ENCODE measurements at regions not wholly inside any gene's neighbourhood (a gene's known extent, or its start where the extent isn't known, plus 50 kb on each side); places are given as distances from the start of the nearest gene placed in this dataset.

DNA sequence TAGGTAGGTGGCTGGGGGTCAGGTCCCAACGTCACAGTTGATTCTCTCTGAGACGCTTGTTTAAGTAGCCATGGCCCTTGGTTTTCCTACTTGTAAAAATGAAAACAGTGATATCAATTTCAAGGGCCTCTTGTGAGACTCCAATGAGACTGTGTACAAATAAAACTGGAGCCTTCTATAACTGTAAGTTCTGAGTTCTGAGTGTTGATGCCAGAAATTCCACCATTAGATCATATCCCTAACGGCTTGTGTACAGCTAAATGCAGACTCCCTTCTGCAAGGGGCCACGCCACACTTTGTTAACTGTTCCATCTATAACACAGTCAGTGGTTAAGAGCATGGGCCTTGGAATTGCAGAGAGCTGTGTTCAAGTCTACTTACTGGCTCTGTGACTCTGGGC is 267.3 kb downstream of the TLE3 start:
- DNase-seq = no peak
- TF ChIP-seq POLR2A (IDR thresholded peaks at IDR 0.05; ENCODE audit: low read length) = no peak
- no peak for TF ChIP-seq GATA1 (IDR thresholded peaks at IDR 0.05; ENCODE audit: low read depth, low read length)

DNA sequence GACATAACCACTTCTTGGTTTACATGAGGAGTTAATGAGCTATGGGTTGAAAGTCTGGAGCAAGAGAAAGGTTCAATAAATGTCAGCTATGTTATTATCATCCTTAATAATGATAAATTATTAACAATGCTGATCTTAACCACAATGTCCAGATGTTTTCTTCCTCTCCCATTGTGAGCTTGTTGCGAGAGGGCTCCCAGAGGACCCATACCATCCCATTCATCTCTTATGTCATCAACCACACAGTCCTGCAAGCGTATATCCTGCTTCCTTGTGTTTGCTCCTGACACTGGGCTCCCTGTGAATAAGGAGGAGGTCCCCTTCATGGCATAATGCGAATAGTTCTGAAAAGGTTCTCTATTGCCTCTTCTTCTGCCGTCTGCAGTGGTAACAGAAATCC is 266.8 kb downstream of the TLE3 start:
- no peak for TF ChIP-seq POLR2A (IDR thresholded peaks at IDR 0.05; ENCODE audit: low read length)
- no peak for TF ChIP-seq GATA1 (IDR thresholded peaks at IDR 0.05; ENCODE audit: low read depth, low read length)
- DNase-seq = no peak

DNA sequence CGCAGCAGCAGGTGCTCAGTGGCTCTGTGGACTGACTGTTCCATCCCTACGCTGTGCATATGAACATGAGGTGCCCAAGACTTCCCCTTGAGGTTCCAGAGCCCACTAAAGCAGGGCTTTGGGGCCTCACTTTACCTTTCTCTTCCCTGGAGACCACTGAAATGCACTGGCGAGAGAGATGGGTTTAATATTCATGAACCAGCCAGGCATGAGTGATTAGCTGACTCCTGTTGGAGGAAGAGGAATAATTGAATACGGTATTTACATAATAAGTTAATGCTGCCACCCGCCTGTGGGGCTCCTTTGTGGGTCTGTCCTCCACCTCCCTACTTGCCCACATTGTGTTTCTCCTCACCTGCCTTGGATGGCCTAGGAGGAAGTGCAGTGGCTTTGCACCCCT is 263.4 kb downstream of the TLE3 start:
- DNase-seq = no peak
- TF ChIP-seq GATA1 (IDR thresholded peaks at IDR 0.05; ENCODE audit: low read depth, low read length) = no peak
- TF ChIP-seq POLR2A (IDR thresholded peaks at IDR 0.05; ENCODE audit: low read length) = no peak

DNA sequence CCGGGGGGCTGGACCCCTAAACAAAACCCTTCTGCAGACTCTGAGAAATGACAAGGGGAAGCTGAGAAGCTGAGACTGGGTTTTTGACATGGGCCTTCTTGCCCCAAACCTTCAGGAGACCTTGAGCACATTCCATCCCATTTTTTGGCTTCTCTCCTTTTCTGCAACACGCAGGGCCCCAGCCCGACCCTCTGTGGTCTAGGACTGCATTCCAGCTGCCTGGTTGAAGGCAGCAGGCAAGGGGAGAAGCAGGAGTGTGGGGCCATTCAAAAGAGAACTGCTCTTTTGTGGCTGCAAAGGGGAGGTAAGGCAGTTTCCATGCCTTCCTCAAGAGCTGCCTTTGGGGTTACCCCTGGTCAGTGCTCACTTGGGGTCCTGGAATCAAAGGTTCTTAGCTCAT is 263.0 kb downstream of the TLE3 start:
- TF ChIP-seq POLR2A (IDR thresholded peaks at IDR 0.05; ENCODE audit: low read length) (no peak), GATA1 (IDR thresholded peaks at IDR 0.05; ENCODE audit: low read depth, low read length) (no peak)
- no peak for DNase-seq

DNA sequence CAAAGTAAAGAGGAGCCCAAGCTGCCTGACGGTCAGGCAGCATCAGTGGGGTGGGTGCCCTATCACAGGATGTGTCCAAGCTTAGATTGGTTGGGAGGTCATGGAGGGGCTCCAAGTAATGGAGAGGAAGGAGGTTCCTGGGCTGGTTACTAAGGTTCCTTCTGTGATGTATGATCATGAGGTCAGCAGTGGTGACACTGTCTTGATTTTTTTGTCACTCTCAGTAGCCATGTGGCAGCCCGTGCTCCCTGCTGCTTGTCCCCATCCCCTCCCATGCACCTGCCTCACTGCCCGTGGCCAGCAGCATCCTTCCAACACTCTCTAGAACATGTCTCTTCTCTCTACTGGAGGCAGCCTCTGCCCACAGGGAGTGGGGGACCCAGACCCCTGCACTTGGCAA is 261.7 kb downstream of the TLE3 start:
- no peak for DNase-seq
- TF ChIP-seq GATA1 (IDR thresholded peaks at IDR 0.05; ENCODE audit: low read depth, low read length) (no peak), POLR2A (IDR thresholded peaks at IDR 0.05; ENCODE audit: low read length) (no peak)

DNA sequence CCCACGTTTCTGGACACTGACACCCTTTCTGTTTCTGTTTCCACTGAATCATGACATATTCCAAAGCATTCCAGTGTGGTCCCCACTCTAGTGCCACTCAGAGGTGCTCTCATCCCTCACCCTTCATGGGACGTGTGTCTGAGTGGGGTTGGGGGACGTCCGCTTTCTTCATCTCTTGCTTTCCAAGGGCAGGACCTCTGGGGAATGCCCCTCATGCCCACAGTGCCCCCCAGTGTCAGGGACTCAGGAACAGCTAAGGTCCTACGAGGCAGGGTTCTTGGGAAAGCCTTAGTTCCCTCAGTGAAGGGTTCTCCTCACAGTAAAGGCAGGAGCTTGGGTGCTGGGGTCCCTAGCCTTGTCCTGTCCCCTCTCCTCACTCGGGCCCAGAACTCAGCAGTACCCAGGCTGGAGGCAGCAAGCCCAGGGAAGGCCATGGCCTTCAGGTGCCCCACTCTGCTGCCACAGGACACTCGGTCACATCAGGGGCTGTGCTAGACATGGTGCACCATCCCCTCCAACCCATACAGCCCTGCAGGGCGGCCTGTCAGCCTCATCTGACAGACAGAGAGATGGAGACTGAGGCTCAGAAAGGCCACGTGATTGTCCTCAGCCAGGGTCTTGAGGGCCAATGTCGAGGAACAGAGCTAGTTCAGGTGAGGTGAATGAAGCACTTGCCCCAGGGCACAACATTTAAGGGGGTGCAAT is 261.0 kb downstream of the TLE3 start:
- no peak for TF ChIP-seq POLR2A (IDR thresholded peaks at IDR 0.05; ENCODE audit: low read length)
- no peak for TF ChIP-seq GATA1 (IDR thresholded peaks at IDR 0.05; ENCODE audit: low read depth, low read length)
- no peak for DNase-seq

DNA sequence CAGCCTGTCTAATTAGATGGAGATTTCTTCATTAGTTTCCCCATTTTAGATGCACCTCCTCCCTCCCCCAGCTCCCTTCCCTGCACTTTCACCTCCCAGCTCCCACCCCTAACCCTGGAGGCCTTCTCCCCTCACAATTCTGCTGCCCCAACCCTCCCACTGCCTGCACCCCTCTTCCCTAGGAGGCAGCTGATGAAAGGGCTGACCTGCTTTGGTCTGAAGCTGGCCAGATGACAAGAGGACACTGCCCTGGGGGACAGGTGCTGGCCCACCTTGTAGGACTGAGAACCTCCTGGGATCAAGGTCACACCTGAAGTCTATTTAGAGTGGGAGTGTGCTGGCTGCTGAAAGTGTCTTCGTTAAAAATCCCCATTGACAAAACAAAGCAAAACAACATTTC is 259.4 kb downstream of the TLE3 start:
- TF ChIP-seq GATA1 (IDR thresholded peaks at IDR 0.05; ENCODE audit: low read depth, low read length) = no peak
- TF ChIP-seq POLR2A (IDR thresholded peaks at IDR 0.05; ENCODE audit: low read length) = no peak
- no peak for DNase-seq

DNA sequence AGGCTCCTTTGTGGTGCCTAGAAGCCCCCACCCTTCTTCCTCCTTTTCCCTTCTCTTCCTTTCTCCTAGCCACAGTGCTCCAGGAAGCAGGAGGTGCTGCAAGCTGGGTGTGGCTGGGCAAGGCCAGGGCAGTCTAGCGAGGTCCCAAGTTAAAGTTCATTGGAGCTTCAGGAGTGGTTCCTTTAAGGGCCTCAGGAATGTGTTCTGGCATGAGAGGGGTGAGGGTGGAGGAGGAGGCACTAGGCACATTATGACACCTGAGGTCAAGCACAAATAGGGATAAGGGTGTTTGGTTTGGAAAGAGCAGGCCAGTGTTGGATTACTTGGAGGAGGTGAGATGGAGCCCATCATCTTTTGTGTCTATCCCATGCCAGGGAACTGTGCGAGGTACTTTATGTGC is 258.7 kb downstream of the TLE3 start:
- no peak for DNase-seq
- TF ChIP-seq POLR2A (IDR thresholded peaks at IDR 0.05; ENCODE audit: low read length) = no peak
- no peak for TF ChIP-seq GATA1 (IDR thresholded peaks at IDR 0.05; ENCODE audit: low read depth, low read length)

DNA sequence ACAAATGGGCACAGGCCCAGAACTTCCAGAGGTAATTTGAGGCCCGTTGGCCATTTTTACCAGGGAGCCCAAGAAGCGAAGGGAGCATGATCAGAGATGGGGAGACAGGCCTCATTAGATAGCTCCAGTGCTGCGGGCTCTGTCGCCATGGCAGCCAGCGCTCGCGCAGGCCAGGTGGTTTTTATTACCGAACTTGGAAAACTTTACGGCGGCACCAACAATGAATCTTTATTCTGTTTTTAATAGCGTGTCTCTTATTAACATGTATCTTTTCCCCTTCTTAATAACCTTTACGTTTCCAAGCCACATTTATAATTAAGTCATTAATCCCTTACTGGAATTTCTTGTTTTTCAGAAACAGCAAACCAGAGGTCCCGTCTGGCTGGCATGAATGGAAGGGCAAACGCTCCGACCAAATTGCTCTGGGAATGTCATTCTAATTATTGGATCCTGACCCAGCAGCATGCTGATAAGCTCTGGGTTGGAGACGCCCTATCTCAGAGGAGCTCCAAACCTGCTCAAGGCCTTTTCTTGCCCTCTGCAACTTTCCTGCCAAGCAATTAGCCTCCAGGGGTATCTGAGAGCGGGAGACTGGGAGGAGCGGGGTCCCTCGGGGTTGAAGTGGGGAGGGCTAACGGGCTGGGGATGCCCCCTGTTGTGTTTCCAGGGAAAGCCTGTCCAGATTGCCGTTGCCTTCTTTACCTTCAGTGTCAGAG is 256.4 kb downstream of the TLE3 start:
- TF ChIP-seq POLR2A (IDR thresholded peaks at IDR 0.05; ENCODE audit: low read length) (no peak), GATA1 (IDR thresholded peaks at IDR 0.05; ENCODE audit: low read depth, low read length) (no peak)
- no peak for DNase-seq

DNA sequence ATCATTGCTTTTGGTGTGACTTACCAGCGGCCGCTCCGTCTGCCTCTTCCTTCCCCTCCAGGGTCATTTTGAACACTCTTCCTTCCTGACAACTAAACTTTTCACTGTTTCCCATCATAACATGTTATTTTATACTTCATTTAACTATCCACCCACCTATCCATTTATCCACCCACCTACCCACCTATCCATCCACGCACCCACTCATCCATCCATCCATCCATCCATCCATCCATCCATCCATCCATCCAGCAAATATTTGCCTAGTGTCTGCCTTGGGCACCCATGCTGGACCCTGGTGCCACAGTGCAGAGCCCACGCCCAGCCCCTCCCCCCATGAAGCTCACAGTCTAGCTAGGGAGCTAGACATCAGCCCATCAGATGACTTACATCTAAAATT is 254.9 kb downstream of the TLE3 start:
- no peak for TF ChIP-seq POLR2A (IDR thresholded peaks at IDR 0.05; ENCODE audit: low read length)
- DNase-seq = no peak

DNA sequence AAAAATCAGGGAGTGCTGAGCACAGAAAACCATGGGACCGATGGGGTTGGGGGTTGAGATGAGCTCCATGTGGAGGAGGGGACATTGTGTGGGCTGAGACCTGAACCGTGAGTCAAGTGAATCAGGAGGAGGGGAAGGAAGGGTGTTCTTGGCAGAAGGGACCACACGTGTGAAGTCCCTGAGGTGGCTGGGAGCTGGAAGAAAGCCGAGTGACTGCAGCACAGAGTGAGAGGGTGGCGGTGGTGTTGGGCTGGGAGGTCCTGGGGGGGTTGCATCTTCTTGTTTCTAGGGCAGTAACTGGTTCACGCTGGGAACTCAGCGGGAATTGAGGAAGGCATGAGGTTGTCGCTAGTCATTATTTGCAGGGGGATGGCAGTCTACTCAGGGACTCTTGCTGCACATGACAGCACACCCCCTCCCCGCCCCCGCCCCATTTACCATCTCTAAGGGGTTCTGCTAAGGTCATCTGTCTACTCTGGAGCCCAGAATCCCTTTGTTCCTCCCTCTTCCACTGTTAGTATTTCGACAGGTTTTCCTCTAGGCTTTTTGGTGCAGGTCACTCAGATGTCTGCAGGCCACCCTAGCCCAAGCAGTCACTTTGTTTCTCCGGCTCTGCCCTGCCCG is 254.3 kb downstream of the TLE3 start:
- no peak for DNase-seq
- TF ChIP-seq GATA1 (IDR thresholded peaks at IDR 0.05; ENCODE audit: low read depth, low read length) = no peak
- no peak for TF ChIP-seq POLR2A (IDR thresholded peaks at IDR 0.05; ENCODE audit: low read length)

DNA sequence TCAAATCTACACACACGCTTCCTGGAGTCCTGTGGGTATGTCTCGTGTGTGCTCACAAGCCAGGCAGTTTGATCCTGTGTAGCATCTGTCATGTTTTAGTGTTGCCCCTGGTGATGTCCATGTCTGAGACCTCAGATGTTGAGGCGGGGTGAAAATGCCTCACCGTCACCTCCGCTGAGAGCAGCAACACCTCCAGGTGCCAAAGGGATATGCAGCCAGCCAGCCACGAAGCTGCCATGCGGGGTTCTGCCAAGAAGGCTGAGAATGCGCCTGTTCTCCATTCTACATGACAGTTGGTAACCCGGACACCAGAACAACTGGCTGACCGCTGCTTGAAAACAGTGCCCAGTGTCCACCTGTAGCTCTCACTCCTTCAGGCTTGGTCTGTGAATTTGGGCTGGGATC is 253.8 kb downstream of the TLE3 start:
- DNase-seq = no peak
- TF ChIP-seq POLR2A (IDR thresholded peaks at IDR 0.05; ENCODE audit: low read length) (no peak), GATA1 (IDR thresholded peaks at IDR 0.05; ENCODE audit: low read depth, low read length) (no peak)

DNA sequence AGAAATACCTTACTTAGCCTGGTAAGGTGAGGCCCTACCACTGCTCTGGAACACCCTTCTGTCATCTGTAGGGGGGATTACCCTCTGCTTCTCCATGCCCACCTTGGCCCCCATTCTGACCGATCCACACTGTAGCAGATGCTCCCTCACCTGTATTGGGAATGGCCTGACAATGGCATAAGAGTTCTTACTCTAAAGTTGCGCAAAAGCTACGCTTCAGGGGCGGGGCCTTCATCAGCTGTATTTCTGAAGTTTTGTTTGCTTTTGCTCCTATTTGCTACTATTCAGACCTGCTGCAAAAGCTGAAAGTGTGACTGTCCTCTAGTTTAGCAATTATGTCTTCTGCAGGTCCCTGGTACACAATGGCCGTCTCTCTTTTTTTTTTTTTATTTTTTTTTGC is 252.6 kb downstream of the TLE3 start:
- no peak for TF ChIP-seq GATA1 (IDR thresholded peaks at IDR 0.05; ENCODE audit: low read depth, low read length)
- no peak for TF ChIP-seq POLR2A (IDR thresholded peaks at IDR 0.05; ENCODE audit: low read length)
- no peak for DNase-seq

DNA sequence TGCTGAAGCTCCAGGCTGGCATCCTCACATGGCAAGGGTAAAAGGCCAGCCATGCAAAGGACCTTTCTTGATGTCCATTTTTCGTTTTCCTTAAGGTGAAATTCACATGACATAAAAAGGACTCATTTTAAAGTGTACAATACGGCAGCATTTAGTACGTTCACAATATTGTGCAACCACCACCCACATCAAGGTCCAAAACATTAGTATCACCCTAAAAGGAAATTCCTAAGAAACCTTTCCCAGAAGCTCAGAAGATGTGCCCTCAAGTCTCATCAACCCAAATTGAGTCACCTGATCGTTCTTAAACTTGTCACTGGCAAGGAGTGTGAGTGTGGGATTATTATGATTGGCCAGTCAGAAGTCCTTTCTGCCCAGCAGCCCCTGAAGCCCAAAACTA is 250.1 kb downstream of the TLE3 start:
- DNase-seq = no peak
- TF ChIP-seq GATA1 (IDR thresholded peaks at IDR 0.05; ENCODE audit: low read depth, low read length) = no peak
- no peak for TF ChIP-seq POLR2A (IDR thresholded peaks at IDR 0.05; ENCODE audit: low read length)

DNA sequence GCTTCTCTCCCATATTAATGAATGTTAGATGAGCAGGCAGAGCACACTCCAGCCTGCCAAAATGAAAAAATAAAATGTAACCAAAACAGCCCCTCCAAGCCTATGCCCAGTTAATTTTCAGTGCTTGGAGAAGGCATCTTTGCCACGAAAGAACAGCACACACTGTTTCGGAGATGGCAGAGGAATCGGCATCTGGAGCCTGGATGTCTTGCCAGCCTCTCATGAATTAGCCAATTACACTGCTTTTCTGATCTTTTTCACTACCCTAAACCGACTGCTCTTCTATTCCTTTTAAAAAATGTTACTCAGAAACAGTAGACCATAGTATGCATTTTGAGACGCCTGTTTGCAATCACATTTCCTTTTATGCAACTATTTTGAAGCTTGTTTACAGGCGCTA is 249.6 kb downstream of the TLE3 start:
- no peak for DNase-seq
- TF ChIP-seq GATA1 (IDR thresholded peaks at IDR 0.05; ENCODE audit: low read depth, low read length) (no peak), POLR2A (IDR thresholded peaks at IDR 0.05; ENCODE audit: low read length) (no peak)
